ENCODE measurements at regions not wholly inside any gene's neighbourhood (a gene's known extent, or its start where the extent isn't known, plus 50 kb on each side); places are given as distances from the start of the nearest gene placed in this dataset.

- TF ChIP-seq SPI1 (IDR thresholded peaks at IDR 0.05; ENCODE audit: borderline replicate concordance, low read depth) = no peak
- TF ChIP-seq REST (IDR thresholded peaks at IDR 0.05; ENCODE audit: insufficient replicate concordance, low read depth) = no peak
- no peak for TF ChIP-seq POLR2AphosphoS5 (IDR thresholded peaks at IDR 0.05; ENCODE audit: low read depth)
- no peak for TF ChIP-seq GABPA (IDR thresholded peaks at IDR 0.05; ENCODE audit: low read depth)
- TF ChIP-seq CTCF (IDR thresholded peaks at IDR 0.05; ENCODE audit: insufficient read depth, low read length) = no peak
- H3K27ac ChIP-seq (replicated peaks) = no peak overlapping the region
Measured at GRCh38 chr1:56175211-56175610, 404.2 kb downstream of the PLPP3 start.

GRCh38 chr1:56174176-56174885 is 405.0 kb downstream of the PLPP3 start:
- TF ChIP-seq GABPA (IDR thresholded peaks at IDR 0.05; ENCODE audit: low read depth) = no peak
- TF ChIP-seq REST (IDR thresholded peaks at IDR 0.05; ENCODE audit: insufficient replicate concordance, low read depth) = no peak
- TF ChIP-seq SPI1 (IDR thresholded peaks at IDR 0.05; ENCODE audit: borderline replicate concordance, low read depth) = no peak
- no peak for TF ChIP-seq POLR2AphosphoS5 (IDR thresholded peaks at IDR 0.05; ENCODE audit: low read depth)
- no peak for TF ChIP-seq CTCF (IDR thresholded peaks at IDR 0.05; ENCODE audit: insufficient read depth, low read length)
- no peak overlapping the region for H3K27ac ChIP-seq (replicated peaks)
- DNase-seq (ENCODE audit: low read depth in 1 of 2, low spot score in 1 of 2) = no peak
- H3K4me3 ChIP-seq (replicated peaks; ENCODE audit: insufficient read depth, low read length) = no peak overlapping the region
- no peaks in the 10 kb centered on the region for H3K27me3 ChIP-seq (ENCODE audit: insufficient read depth, poor library complexity, severe bottlenecking)

More at GRCh38 chr1:56175211-56175610, 404.2 kb downstream of the PLPP3 start:
- no peak for DNase-seq (ENCODE audit: low read depth in 1 of 2, low spot score in 1 of 2)
- Histone ChIP-seq H3K27me3 (ENCODE audit: insufficient read depth, poor library complexity, severe bottlenecking) (no peaks in the 10 kb centered on the region), H3K4me3 (replicated peaks; ENCODE audit: insufficient read depth, low read length) (no peak overlapping the region)

GRCh38 chr1:56173736-56174135 is 405.6 kb downstream of the PLPP3 start:
- Histone ChIP-seq H3K27ac (replicated peaks) (no peak overlapping the region), H3K4me3 (replicated peaks; ENCODE audit: insufficient read depth, low read length) (no peak overlapping the region), H3K27me3 (ENCODE audit: insufficient read depth, poor library complexity, severe bottlenecking) (no peaks in the 10 kb centered on the region)
- no peak for DNase-seq (ENCODE audit: low read depth in 1 of 2, low spot score in 1 of 2)
- TF ChIP-seq CTCF (IDR thresholded peaks at IDR 0.05; ENCODE audit: insufficient read depth, low read length) (no peak), POLR2AphosphoS5 (IDR thresholded peaks at IDR 0.05; ENCODE audit: low read depth) (no peak), SPI1 (IDR thresholded peaks at IDR 0.05; ENCODE audit: borderline replicate concordance, low read depth) (no peak), GABPA (IDR thresholded peaks at IDR 0.05; ENCODE audit: low read depth) (no peak), REST (IDR thresholded peaks at IDR 0.05; ENCODE audit: insufficient replicate concordance, low read depth) (no peak)
